Hepatocyte (in vitro differentiated cells): ENCODE measurements at regions not wholly inside any gene's neighbourhood (a gene's known extent, or its start where the extent isn't known, plus 50 kb on each side); places are given as distances from the start of the nearest gene placed in this dataset.

Source experiments
- CTCF ChIP-seq: fragments of 200-600 bp; sonication (generic); IDR thresholded peaks from 2 replicates; pipeline ENCODE4 v1.5.1; 2016; ENCODE audit warnings: antibody characterized with exemption, mild to moderate bottlenecking; ENCODE audit not compliant: poor library complexity
- EZH2 ChIP-seq: fragments of 200-600 bp; sonication (generic); IDR thresholded peaks from 2 replicates; pipeline ENCODE4 v1.6.1; 2016; ENCODE audit warnings: antibody characterized with exemption, mild to moderate bottlenecking, borderline replicate concordance
- EZH2phosphoT487 ChIP-seq: fragments of 200-600 bp; sonication (generic); IDR thresholded peaks from one replicate; pipeline ENCODE4 v1.6.1; 2018; ENCODE audit warnings: antibody characterized with exemption, mild to moderate bottlenecking, low read depth, moderate library complexity; ENCODE audit not compliant: unreplicated experiment, severe bottlenecking

- TF ChIP-seq CTCF (no peak), EZH2phosphoT487 (no peak), EZH2 (no peak)
These were observed 144.9 kb downstream of the HAPSTR1 start for GRCh38 chr16:9236319-9236718.
